ENCODE measurements at regions not wholly inside any gene's neighbourhood (a gene's known extent, or its start where the extent isn't known, plus 50 kb on each side); places are given as distances from the start of the nearest gene placed in this dataset.

GRCh38 chr4:12145106-12145505 lies 716.4 kb upstream of the HS3ST1 start:
- Histone ChIP-seq H2AFZ (ENCODE audit: low read depth, low read length) (no peak overlapping the region), H3K9me3 (ENCODE audit: insufficient read depth, low read length) (no peaks in the 10 kb centered on the region), H3K36me3 (replicated peaks; ENCODE audit: low read depth, low read length) (no peaks in the 10 kb centered on the region), H3K4me1 (ENCODE audit: low read length) (no peaks in the 10 kb centered on the region), H3K4me3 (ENCODE audit: low read length) (no peak overlapping the region), H3K9ac (ENCODE audit: low read length) (no peak overlapping the region), H3K79me2 (ENCODE audit: low read length) (no peaks in the 10 kb centered on the region), H4K20me1 (ENCODE audit: insufficient read depth, low read length) (no peaks in the 10 kb centered on the region), H3K27me3 (ENCODE audit: low read depth, low read length) (no peaks in the 10 kb centered on the region), H3K4me2 (ENCODE audit: low read length) (no peak overlapping the region), H3K27ac (ENCODE audit: low read length) (no peak overlapping the region)
- TF ChIP-seq EZH2phosphoT487 (IDR thresholded peaks at IDR 0.05; ENCODE audit: low read depth): no peak
- no peak for TF ChIP-seq CTCF (IDR thresholded peaks at IDR 0.05; ENCODE audit: low read depth, low read length)

- no peaks in the 10 kb centered on the region for H3K79me2 ChIP-seq (ENCODE audit: low read length)
- TF ChIP-seq CTCF (IDR thresholded peaks at IDR 0.05; ENCODE audit: low read depth, low read length): no peak
- no peak for TF ChIP-seq EZH2phosphoT487 (IDR thresholded peaks at IDR 0.05; ENCODE audit: low read depth)
- no peak overlapping the region for H3K9ac ChIP-seq (ENCODE audit: low read length)
Observed at GRCh38 chr4:12144051-12144450, 715.4 kb upstream of the HS3ST1 start.

GRCh38 chr4:12140864-12141263 lies 712.2 kb upstream of the HS3ST1 start:
- Histone ChIP-seq H3K9ac (ENCODE audit: low read length) (no peak overlapping the region), H3K79me2 (ENCODE audit: low read length) (no peaks in the 10 kb centered on the region), H3K4me3 (ENCODE audit: low read length) (no peak overlapping the region), H3K27me3 (ENCODE audit: low read depth, low read length) (no peaks in the 10 kb centered on the region), H4K20me1 (ENCODE audit: insufficient read depth, low read length) (no peaks in the 10 kb centered on the region), H3K4me2 (ENCODE audit: low read length) (no peak overlapping the region), H3K9me3 (ENCODE audit: insufficient read depth, low read length) (peaks cover 7% of the 10 kb centered on the region; the same call in 1 of the 2 replicates), H3K36me3 (replicated peaks; ENCODE audit: low read depth, low read length) (peaks cover 14% of the 10 kb centered on the region), H2AFZ (ENCODE audit: low read depth, low read length) (no peak overlapping the region), H3K27ac (ENCODE audit: low read length) (no peak overlapping the region), H3K4me1 (ENCODE audit: low read length) (peaks cover 12% of the 10 kb centered on the region)
- no peak for TF ChIP-seq CTCF (IDR thresholded peaks at IDR 0.05; ENCODE audit: low read depth, low read length)
- no peak for TF ChIP-seq EZH2phosphoT487 (IDR thresholded peaks at IDR 0.05; ENCODE audit: low read depth)

More at GRCh38 chr4:12144051-12144450, 715.4 kb upstream of the HS3ST1 start:
- no peaks in the 10 kb centered on the region for H3K27me3 ChIP-seq (ENCODE audit: low read depth, low read length)
- H3K36me3 ChIP-seq (replicated peaks; ENCODE audit: low read depth, low read length): peaks cover 3% of the 10 kb centered on the region
- H4K20me1 ChIP-seq (ENCODE audit: insufficient read depth, low read length): no peaks in the 10 kb centered on the region
- no peak overlapping the region for H3K4me2 ChIP-seq (ENCODE audit: low read length)
- H2AFZ ChIP-seq (ENCODE audit: low read depth, low read length): no peak overlapping the region
- no peak overlapping the region for H3K27ac ChIP-seq (ENCODE audit: low read length)
- no peaks in the 10 kb centered on the region for H3K4me1 ChIP-seq (ENCODE audit: low read length)
- no peaks in the 10 kb centered on the region for H3K9me3 ChIP-seq (ENCODE audit: insufficient read depth, low read length)
- H3K4me3 ChIP-seq (ENCODE audit: low read length): no peak overlapping the region

- H4K20me1 ChIP-seq (ENCODE audit: insufficient read depth, low read length): no peaks in the 10 kb centered on the region
- H3K4me2 ChIP-seq (ENCODE audit: low read length): no peak overlapping the region
- no peaks in the 10 kb centered on the region for H3K79me2 ChIP-seq (ENCODE audit: low read length)
- H3K9me3 ChIP-seq (ENCODE audit: insufficient read depth, low read length): peaks cover 15% of the 10 kb centered on the region
- H3K4me3 ChIP-seq (ENCODE audit: low read length): no peak overlapping the region
- H3K27ac ChIP-seq (ENCODE audit: low read length): no peak overlapping the region
- H3K27me3 ChIP-seq (ENCODE audit: low read depth, low read length): no peaks in the 10 kb centered on the region
- TF ChIP-seq CTCF (IDR thresholded peaks at IDR 0.05; ENCODE audit: low read depth, low read length) (no peak), EZH2phosphoT487 (IDR thresholded peaks at IDR 0.05; ENCODE audit: low read depth) (no peak)
- H2AFZ ChIP-seq (ENCODE audit: low read depth, low read length): no peak overlapping the region
- H3K36me3 ChIP-seq (replicated peaks; ENCODE audit: low read depth, low read length): peaks cover 14% of the 10 kb centered on the region
- H3K4me1 ChIP-seq (ENCODE audit: low read length): peaks cover 12% of the 10 kb centered on the region
- H3K9ac ChIP-seq (ENCODE audit: low read length): no peak overlapping the region
Observed at GRCh38 chr4:12139296-12139695, 710.6 kb upstream of the HS3ST1 start.
